DOHH2 (cell line): ENCODE measurements at regions not wholly inside any gene's neighbourhood (a gene's known extent, or its start where the extent isn't known, plus 50 kb on each side); places are given as distances from the start of the nearest gene placed in this dataset.

Experiments used
- EZH2phosphoT487 ChIP-seq: fragments of 200-600 bp; sonication (generic); IDR thresholded peaks from 2 replicates; pipeline ENCODE4 v1.6.1; 2017; ENCODE audit warnings: borderline replicate concordance, mild to moderate bottlenecking, antibody characterized with exemption, low read length, moderate library complexity, mixed read lengths
- TF ChIP-seq, protein P1 (sequence below): fragments of 200-600 bp; sonication (generic); IDR thresholded peaks from one replicate; pipeline ENCODE4 v1.5.1; 2014; ENCODE audit warnings: antibody characterized with exemption, mild to moderate bottlenecking, low read depth, low read length; ENCODE audit not compliant: poor library complexity, severe bottlenecking

GRCh38 chr17:70687421-70687820, 518.1 kb downstream of the KCNJ2 start:
- TF ChIP-seq, protein P1, sequence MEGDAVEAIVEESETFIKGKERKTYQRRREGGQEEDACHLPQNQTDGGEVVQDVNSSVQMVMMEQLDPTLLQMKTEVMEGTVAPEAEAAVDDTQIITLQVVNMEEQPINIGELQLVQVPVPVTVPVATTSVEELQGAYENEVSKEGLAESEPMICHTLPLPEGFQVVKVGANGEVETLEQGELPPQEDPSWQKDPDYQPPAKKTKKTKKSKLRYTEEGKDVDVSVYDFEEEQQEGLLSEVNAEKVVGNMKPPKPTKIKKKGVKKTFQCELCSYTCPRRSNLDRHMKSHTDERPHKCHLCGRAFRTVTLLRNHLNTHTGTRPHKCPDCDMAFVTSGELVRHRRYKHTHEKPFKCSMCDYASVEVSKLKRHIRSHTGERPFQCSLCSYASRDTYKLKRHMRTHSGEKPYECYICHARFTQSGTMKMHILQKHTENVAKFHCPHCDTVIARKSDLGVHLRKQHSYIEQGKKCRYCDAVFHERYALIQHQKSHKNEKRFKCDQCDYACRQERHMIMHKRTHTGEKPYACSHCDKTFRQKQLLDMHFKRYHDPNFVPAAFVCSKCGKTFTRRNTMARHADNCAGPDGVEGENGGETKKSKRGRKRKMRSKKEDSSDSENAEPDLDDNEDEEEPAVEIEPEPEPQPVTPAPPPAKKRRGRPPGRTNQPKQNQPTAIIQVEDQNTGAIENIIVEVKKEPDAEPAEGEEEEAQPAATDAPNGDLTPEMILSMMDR: no peak
- no peak for TF ChIP-seq EZH2phosphoT487
